BJ (cell line): ENCODE measurements at regions not wholly inside any gene's neighbourhood (a gene's known extent, or its start where the extent isn't known, plus 50 kb on each side); places are given as distances from the start of the nearest gene placed in this dataset.

ENCODE experiments used
- CTCF ChIA-PET: fragments of 350-600 bp; formaldehyde crosslinking; extraction: SDS; loops from one replicate; lab custom pipeline; 2021; ENCODE audit warnings: antibody characterized with exemption, inconsistent platforms; lab: Yijun Ruan, JAX
- POLR2A ChIA-PET: fragments of 300-600 bp; sonication (Branson Sonifier 250); formaldehyde crosslinking; extraction: SDS; loops from one replicate; lab custom pipeline; 2021; ENCODE audit warnings: antibody characterized with exemption; lab: Charles Lee
- DNase-seq: peaks from one replicate; pipeline ENCODE4 v3.0.0-alpha.2; 2011; ENCODE audit warnings: low read depth
- H3K27me3 ChIP-seq: 2 replicates; pipeline ENCODE4 v1.6.0; 2011; ENCODE audit warnings: low read length; ENCODE audit not compliant: control insufficient read depth, insufficient read depth
- H3K36me3 ChIP-seq: 2 replicates; pipeline ENCODE4 v1.5.1; 2011; ENCODE audit warnings: low read length; ENCODE audit not compliant: control insufficient read depth, insufficient read depth
- H3K4me3 ChIP-seq: 2 replicates; pipeline ENCODE4 v1.5.1; 2011; ENCODE audit warnings: low read depth, mild to moderate bottlenecking, control low read depth, low read length
- CTCF ChIP-seq: IDR thresholded peaks from 2 replicates; pipeline ENCODE4 v1.5.1; 2011; ENCODE audit warnings: low read depth, mild to moderate bottlenecking, control low read depth, inconsistent platforms, low read length, moderate library complexity; ENCODE audit not compliant: insufficient read depth

GRCh38 chr3:10712121-10712520 lies 103.9 kb upstream of the SLC6A11 start:
- no peak for TF ChIP-seq CTCF
- no peak for DNase-seq
- Histone ChIP-seq H3K4me3 (no peak overlapping the region), H3K36me3 (no peaks in the 10 kb centered on the region), H3K27me3 (peaks cover 11% of the 10 kb centered on the region)
- CTCF ChIA-PET: no interaction called here
- POLR2A ChIA-PET: no interaction called here

GRCh38 chr3:10713656-10714055 lies 102.4 kb upstream of the SLC6A11 start:
- no peak for DNase-seq
- no peaks in the 10 kb centered on the region for H3K36me3 ChIP-seq
- peaks cover 3% of the 10 kb centered on the region for H3K27me3 ChIP-seq
- H3K4me3 ChIP-seq: no peak overlapping the region
- ChIA-PET CTCF (no interaction called here), POLR2A (no interaction called here)
- TF ChIP-seq CTCF: no peak

GRCh38 chr3:10715886-10716285 lies 100.1 kb upstream of the SLC6A11 start:
- ChIA-PET CTCF (interaction anchor here (1.5 kb wide), 1 partner anchor 23 kb away, joined by 4 read pairs; no protein-coding TSS in a partner anchor), POLR2A (no interaction called here)

GRCh38 chr3:10716964-10717363 lies 99.1 kb upstream of the SLC6A11 start:
- no peak overlapping the region for H3K4me3 ChIP-seq
- H3K27me3 ChIP-seq: no peaks in the 10 kb centered on the region; the same call in 1 of the 2 replicates
- TF ChIP-seq CTCF: no peak
- no peak for DNase-seq
- H3K36me3 ChIP-seq: no peaks in the 10 kb centered on the region
- ChIA-PET POLR2A (no interaction called here), CTCF (no interaction called here)

More at GRCh38 chr3:10715886-10716285, 100.1 kb upstream of the SLC6A11 start:
- no peak for TF ChIP-seq CTCF
- DNase-seq: no peak
- H3K27me3 ChIP-seq: no peaks in the 10 kb centered on the region; the same call in 1 of the 2 replicates
- no peaks in the 10 kb centered on the region for H3K36me3 ChIP-seq
- H3K4me3 ChIP-seq: no peak overlapping the region

GRCh38 chr3:10717756-10718155 lies 98.3 kb upstream of the SLC6A11 start:
- DNase-seq: no peak
- CTCF ChIA-PET: no interaction called here
- Histone ChIP-seq H3K27me3 (no peaks in the 10 kb centered on the region; the same call in 1 of the 2 replicates), H3K36me3 (no peaks in the 10 kb centered on the region), H3K4me3 (no peak overlapping the region)
- POLR2A ChIA-PET: no interaction called here
- no peak for TF ChIP-seq CTCF
